ENCODE measurements at regions not wholly inside any gene's neighbourhood (a gene's known extent, or its start where the extent isn't known, plus 50 kb on each side); places are given as distances from the start of the nearest gene placed in this dataset.

- CTCF ChIA-PET: no interaction called here
Measured at GRCh38 chr18:10041180-10041579, 127.4 kb downstream of the VAPA start.

GRCh38 chr18:10042492-10042891 lies 128.7 kb downstream of the VAPA start:
- Histone ChIP-seq H3K9me3 (ENCODE audit: control insufficient read depth in 1 of 2, insufficient read depth in 1 of 2, low read depth in 1 of 2, low read length in 2 of 2) (no peaks in the 10 kb centered on the region), H3K27me3 (ENCODE audit: insufficient read depth, low read length) (peaks cover 10% of the 10 kb centered on the region; the same call in 1 of the 2 replicates), H3K9me2 (ENCODE audit: insufficient read depth) (no peaks in the 10 kb centered on the region), H3K9ac (ENCODE audit: low read length) (no peak overlapping the region), H3K4me3 (replicated peaks in 1 of 2; ENCODE audit: low read depth in 1 of 2, low read length in 2 of 2) (no peak overlapping the region), H2AFZ (ENCODE audit: low read depth, low read length, poor library complexity, severe bottlenecking) (no peak overlapping the region), H4K20me1 (ENCODE audit: insufficient read depth) (no peaks in the 10 kb centered on the region), H3K4me1 (ENCODE audit: control insufficient read depth in 1 of 2, insufficient read depth in 2 of 2, low read length in 2 of 2) (no peaks in the 10 kb centered on the region), H3K36me3 (ENCODE audit: control insufficient read depth in 1 of 2, insufficient read depth in 2 of 2, low read length in 2 of 2) (no peaks in the 10 kb centered on the region), H3K4me2 (ENCODE audit: low read length) (no peak overlapping the region), H3K27ac (ENCODE audit: low read depth, low read length) (no peak overlapping the region), H3K79me2 (ENCODE audit: insufficient read depth, low read length) (no peaks in the 10 kb centered on the region)
- CTCF ChIA-PET: no interaction called here
- no peak for DNase-seq (ENCODE audit: low read depth, low spot score)
- no peak for ATAC-seq
- intact Hi-C loops (cut with micrococcal nuclease): loop anchor here (2.0 to 5.0 kb wide), 2 partner anchors 18 to 40 kb away; no protein-coding TSS in a partner anchor
- RAD21 ChIA-PET (ENCODE audit: low non-redundant PET in 1 of 2, low total read pairs in 2 of 2, uncharacterized antibody in 2 of 2, unreplicated experiment in 2 of 2): no interaction called here
- POLR2A ChIA-PET: no interaction called here
- BruUV-seq (replicated peaks): no TSS peak
- TF ChIP-seq RAD21 (IDR thresholded peaks at IDR 0.05; ENCODE audit: low read depth) (no peak), ELF1 (IDR thresholded peaks at IDR 0.05; ENCODE audit: borderline replicate concordance, low read depth) (no peak), SP1 (IDR thresholded peaks at IDR 0.05; ENCODE audit: low read depth) (no peak), YY1 (IDR thresholded peaks at IDR 0.05; ENCODE audit: extremely low read depth, insufficient replicate concordance, low read depth, low read length) (no peak), TCF7L2 (IDR thresholded peaks at IDR 0.05; ENCODE audit: borderline replicate concordance, extremely low read depth, insufficient read depth, insufficient read length) (no peak), EGR1 (IDR thresholded peaks at IDR 0.05; ENCODE audit: low read depth) (no peak), CBX3 (IDR thresholded peaks at IDR 0.05; ENCODE audit: low read depth) (no peak), MAX (IDR thresholded peaks at IDR 0.05) (no peak), SRF (IDR thresholded peaks at IDR 0.05; ENCODE audit: low read depth) (no peak), SIN3A (IDR thresholded peaks at IDR 0.05; ENCODE audit: low read depth) (no peak)
- TF ChIP-seq, protein P1, sequence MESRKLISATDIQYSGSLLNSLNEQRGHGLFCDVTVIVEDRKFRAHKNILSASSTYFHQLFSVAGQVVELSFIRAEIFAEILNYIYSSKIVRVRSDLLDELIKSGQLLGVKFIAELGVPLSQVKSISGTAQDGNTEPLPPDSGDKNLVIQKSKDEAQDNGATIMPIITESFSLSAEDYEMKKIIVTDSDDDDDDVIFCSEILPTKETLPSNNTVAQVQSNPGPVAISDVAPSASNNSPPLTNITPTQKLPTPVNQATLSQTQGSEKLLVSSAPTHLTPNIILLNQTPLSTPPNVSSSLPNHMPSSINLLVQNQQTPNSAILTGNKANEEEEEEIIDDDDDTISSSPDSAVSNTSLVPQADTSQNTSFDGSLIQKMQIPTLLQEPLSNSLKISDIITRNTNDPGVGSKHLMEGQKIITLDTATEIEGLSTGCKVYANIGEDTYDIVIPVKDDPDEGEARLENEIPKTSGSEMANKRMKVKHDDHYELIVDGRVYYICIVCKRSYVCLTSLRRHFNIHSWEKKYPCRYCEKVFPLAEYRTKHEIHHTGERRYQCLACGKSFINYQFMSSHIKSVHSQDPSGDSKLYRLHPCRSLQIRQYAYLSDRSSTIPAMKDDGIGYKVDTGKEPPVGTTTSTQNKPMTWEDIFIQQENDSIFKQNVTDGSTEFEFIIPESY (IDR thresholded peaks at IDR 0.05; ENCODE audit: extremely low read depth, insufficient replicate concordance, low read length): no peak

More at GRCh38 chr18:10041180-10041579, 127.4 kb downstream of the VAPA start:
- Histone ChIP-seq H3K4me3 (replicated peaks in 1 of 2; ENCODE audit: low read depth in 1 of 2, low read length in 2 of 2) (no peak overlapping the region), H3K36me3 (ENCODE audit: control insufficient read depth in 1 of 2, insufficient read depth in 2 of 2, low read length in 2 of 2) (no peaks in the 10 kb centered on the region), H3K27me3 (ENCODE audit: insufficient read depth, low read length) (no peaks in the 10 kb centered on the region), H3K9me2 (ENCODE audit: insufficient read depth) (no peaks in the 10 kb centered on the region), H3K27ac (ENCODE audit: low read depth, low read length) (no peak overlapping the region), H4K20me1 (ENCODE audit: insufficient read depth) (no peaks in the 10 kb centered on the region), H2AFZ (ENCODE audit: low read depth, low read length, poor library complexity, severe bottlenecking) (no peak overlapping the region), H3K9ac (ENCODE audit: low read length) (no peak overlapping the region), H3K4me2 (ENCODE audit: low read length) (no peak overlapping the region), H3K79me2 (ENCODE audit: insufficient read depth, low read length) (no peaks in the 10 kb centered on the region), H3K9me3 (ENCODE audit: control insufficient read depth in 1 of 2, insufficient read depth in 1 of 2, low read depth in 1 of 2, low read length in 2 of 2) (no peaks in the 10 kb centered on the region), H3K4me1 (ENCODE audit: control insufficient read depth in 1 of 2, insufficient read depth in 2 of 2, low read length in 2 of 2) (no peaks in the 10 kb centered on the region)
- BruUV-seq (replicated peaks): no TSS peak
- ChIA-PET RAD21 (ENCODE audit: low non-redundant PET in 1 of 2, low total read pairs in 2 of 2, uncharacterized antibody in 2 of 2, unreplicated experiment in 2 of 2) (no interaction called here), POLR2A (no interaction called here)
- DNase-seq (ENCODE audit: low read depth, low spot score) (no peak), ATAC-seq (no peak)
- intact Hi-C loops (cut with micrococcal nuclease): loop anchor here (5.0 kb wide), 1 partner anchor 39 kb away; no protein-coding TSS in a partner anchor
- TF ChIP-seq, protein P1 (IDR thresholded peaks at IDR 0.05; ENCODE audit: extremely low read depth, insufficient replicate concordance, low read length): no peak
- no peak for TF ChIP-seq MAX (IDR thresholded peaks at IDR 0.05)
- no peak for TF ChIP-seq TCF7L2 (IDR thresholded peaks at IDR 0.05; ENCODE audit: borderline replicate concordance, extremely low read depth, insufficient read depth, insufficient read length)
- no peak for TF ChIP-seq EZH2 (IDR thresholded peaks at IDR 0.05)
- TF ChIP-seq CBX3 (IDR thresholded peaks at IDR 0.05; ENCODE audit: low read depth): no peak

Data from HCT116 (cell line).